Astrocyte (in vitro differentiated cells and primary cell): ENCODE measurements at regions not wholly inside any gene's neighbourhood (a gene's known extent, or its start where the extent isn't known, plus 50 kb on each side); places are given as distances from the start of the nearest gene placed in this dataset.
A peak's percentile ranks its signal among the peaks of the same experiment; 100 is the strongest.

ENCODE experiments used
- DNase-seq: peaks from one replicate; pipeline ENCODE4 v3.0.0-alpha.2; 2010; ENCODE audit warnings: low read depth
- FAIRE-seq: peaks from 2 replicates; lab custom pipeline; 2011; peaks lifted over from hg19 to GRCh38; lab: Jason Lieb, UNC
- H2AFZ ChIP-seq: 2 replicates; pipeline ENCODE4 v1.6.0; 2012; ENCODE audit warnings: low read depth, low read length, inconsistent platforms
- H3K27ac ChIP-seq: 2 replicates; pipeline ENCODE4 v1.5.1; 2011; ENCODE audit warnings: low read depth, low read length, inconsistent platforms
- H3K27me3 ChIP-seq: 2 replicates; pipeline ENCODE4 v1.6.0; 2011; ENCODE audit warnings: low read length, inconsistent platforms; ENCODE audit not compliant: insufficient read depth
- H3K36me3 ChIP-seq: 2 replicates; pipeline ENCODE4 v1.5.1; 2011; ENCODE audit warnings: low read length, inconsistent platforms; ENCODE audit not compliant: insufficient read depth
- H3K4me1 ChIP-seq: 2 replicates; pipeline ENCODE4 v1.5.1; 2011; ENCODE audit warnings: low read length, inconsistent platforms; ENCODE audit not compliant: insufficient read depth
- H3K4me2 ChIP-seq: 2 replicates; pipeline ENCODE4 v1.6.0; 2012; ENCODE audit warnings: low read length, inconsistent platforms
- H3K4me3 ChIP-seq: 2 replicates; pipeline ENCODE4 v1.5.1; 2011; ENCODE audit warnings: low read depth, mild to moderate bottlenecking, low read length, inconsistent platforms; ENCODE audit not compliant: insufficient read depth
- H3K79me2 ChIP-seq: 2 replicates; pipeline ENCODE4 v1.6.0; 2012; ENCODE audit warnings: mild to moderate bottlenecking, low read length, inconsistent platforms; ENCODE audit not compliant: insufficient read depth
- H3K9ac ChIP-seq: 2 replicates; pipeline ENCODE4 v1.6.0; 2012; ENCODE audit warnings: mild to moderate bottlenecking, low read length, inconsistent platforms
- H3K9me3 ChIP-seq: 2 replicates; pipeline ENCODE4 v1.5.1; 2012; ENCODE audit warnings: low read depth, mild to moderate bottlenecking, low read length, inconsistent platforms; ENCODE audit not compliant: insufficient read depth
- H4K20me1 ChIP-seq: 2 replicates; pipeline ENCODE4 v1.6.0; 2012; ENCODE audit warnings: low read length, inconsistent platforms; ENCODE audit not compliant: insufficient read depth
- H3K27ac Mint-ChIP-seq: one replicate; pipeline ENCODE4 v1.8.0; 2021; ENCODE audit warnings: mild to moderate bottlenecking, mixed read lengths; ENCODE audit not compliant: unreplicated experiment
- H3K27me3 Mint-ChIP-seq: one replicate; pipeline ENCODE4 v1.8.0; 2021; ENCODE audit warnings: low read depth, mixed read lengths; ENCODE audit not compliant: unreplicated experiment
- H3K36me3 Mint-ChIP-seq: one replicate; pipeline ENCODE4 v1.8.0; 2021; ENCODE audit warnings: low read depth, mixed read lengths; ENCODE audit not compliant: unreplicated experiment
- H3K4me1 Mint-ChIP-seq: one replicate; pipeline ENCODE4 v1.8.0; 2021; ENCODE audit warnings: low read depth, mixed read lengths; ENCODE audit not compliant: unreplicated experiment
- H3K4me3 Mint-ChIP-seq: one replicate; pipeline ENCODE4 v1.8.0; 2021; ENCODE audit warnings: mild to moderate bottlenecking, moderate library complexity, mixed read lengths; ENCODE audit not compliant: unreplicated experiment
- H3K9me3 Mint-ChIP-seq: one replicate; pipeline ENCODE4 v1.8.0; 2021; ENCODE audit warnings: mild to moderate bottlenecking, mixed read lengths; ENCODE audit not compliant: unreplicated experiment
- EZH2 ChIP-seq: IDR thresholded peaks from 2 replicates; pipeline ENCODE4 v1.6.1; 2012; ENCODE audit warnings: mild to moderate bottlenecking, low read length, inconsistent platforms; ENCODE audit not compliant: insufficient read depth
- TF ChIP-seq, protein P1 (sequence below): IDR thresholded peaks from 2 replicates; pipeline ENCODE4 v1.5.1; 2011; ENCODE audit warnings: low read depth, mild to moderate bottlenecking, inconsistent platforms, low read length, moderate library complexity; ENCODE audit not compliant: insufficient read depth

- Mint-ChIP-seq H3K4me3 (no peak overlapping the region), H3K27me3 (peaks cover 16% of the 10 kb centered on the region), H3K9me3 (peaks cover 2% of the 10 kb centered on the region), H3K36me3 (no peaks in the 10 kb centered on the region), H3K4me1 (no peaks in the 10 kb centered on the region), H3K27ac (no peak overlapping the region)
- Histone ChIP-seq H4K20me1 (no peaks in the 10 kb centered on the region), H3K4me1 (no peaks in the 10 kb centered on the region), H3K27ac (no peak overlapping the region), H3K9ac (no peak overlapping the region), H3K36me3 (no peaks in the 10 kb centered on the region), H3K27me3 (no peaks in the 10 kb centered on the region), H3K9me3 (no peaks in the 10 kb centered on the region), H3K4me3 (no peak overlapping the region), H2AFZ (no peak overlapping the region), H3K79me2 (no peaks in the 10 kb centered on the region), H3K4me2 (no peak overlapping the region)
- FAIRE-seq (no peak), DNase-seq (no peak)
- TF ChIP-seq, protein P1, sequence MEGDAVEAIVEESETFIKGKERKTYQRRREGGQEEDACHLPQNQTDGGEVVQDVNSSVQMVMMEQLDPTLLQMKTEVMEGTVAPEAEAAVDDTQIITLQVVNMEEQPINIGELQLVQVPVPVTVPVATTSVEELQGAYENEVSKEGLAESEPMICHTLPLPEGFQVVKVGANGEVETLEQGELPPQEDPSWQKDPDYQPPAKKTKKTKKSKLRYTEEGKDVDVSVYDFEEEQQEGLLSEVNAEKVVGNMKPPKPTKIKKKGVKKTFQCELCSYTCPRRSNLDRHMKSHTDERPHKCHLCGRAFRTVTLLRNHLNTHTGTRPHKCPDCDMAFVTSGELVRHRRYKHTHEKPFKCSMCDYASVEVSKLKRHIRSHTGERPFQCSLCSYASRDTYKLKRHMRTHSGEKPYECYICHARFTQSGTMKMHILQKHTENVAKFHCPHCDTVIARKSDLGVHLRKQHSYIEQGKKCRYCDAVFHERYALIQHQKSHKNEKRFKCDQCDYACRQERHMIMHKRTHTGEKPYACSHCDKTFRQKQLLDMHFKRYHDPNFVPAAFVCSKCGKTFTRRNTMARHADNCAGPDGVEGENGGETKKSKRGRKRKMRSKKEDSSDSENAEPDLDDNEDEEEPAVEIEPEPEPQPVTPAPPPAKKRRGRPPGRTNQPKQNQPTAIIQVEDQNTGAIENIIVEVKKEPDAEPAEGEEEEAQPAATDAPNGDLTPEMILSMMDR, result no peak
- TF ChIP-seq EZH2, result no peak
Observed at GRCh38 chr1:55707196-55707595, 492.0 kb upstream of the USP24 start.

DNA sequence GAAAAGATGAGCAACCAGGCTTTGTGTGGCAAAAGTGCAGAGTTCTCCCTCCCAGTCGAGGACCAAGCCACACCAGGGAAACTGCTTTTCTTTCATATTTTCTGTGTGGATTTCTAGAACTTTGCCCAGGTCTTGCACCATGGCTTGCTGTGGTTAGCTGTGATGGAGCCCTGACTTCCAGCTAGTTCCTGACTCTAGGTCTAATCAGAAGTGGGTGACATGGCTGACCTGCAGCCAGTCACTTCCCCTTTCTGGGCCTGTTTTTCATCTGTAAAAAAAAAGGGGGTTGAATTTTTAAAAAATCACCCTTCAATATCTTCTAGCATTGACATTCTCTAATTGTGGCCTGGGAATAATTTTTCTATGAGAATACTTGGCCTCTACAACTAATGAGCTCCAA, 491.2 kb upstream of the USP24 start:
- no peak for TF ChIP-seq EZH2
- TF ChIP-seq, protein P1, result no peak
- no peak overlapping the region for H3K9ac ChIP-seq
- FAIRE-seq (no peak), DNase-seq (no peak)
- no peaks in the 10 kb centered on the region for H3K36me3 ChIP-seq
- H3K9me3 Mint-ChIP-seq, result peaks cover 2% of the 10 kb centered on the region
- no peaks in the 10 kb centered on the region for H3K4me1 Mint-ChIP-seq
- no peak overlapping the region for H3K27ac ChIP-seq
- no peaks in the 10 kb centered on the region for H3K36me3 Mint-ChIP-seq
- no peak overlapping the region for H3K4me3 ChIP-seq
- H3K27ac Mint-ChIP-seq, result no peak overlapping the region
- no peaks in the 10 kb centered on the region for H4K20me1 ChIP-seq
- peaks cover 19% of the 10 kb centered on the region for H3K27me3 Mint-ChIP-seq
- no peaks in the 10 kb centered on the region for H3K9me3 ChIP-seq
- no peak overlapping the region for H3K4me2 ChIP-seq
- no peak overlapping the region for H2AFZ ChIP-seq
- no peak overlapping the region for H3K4me3 Mint-ChIP-seq
- no peaks in the 10 kb centered on the region for H3K4me1 ChIP-seq
- no peaks in the 10 kb centered on the region for H3K79me2 ChIP-seq
- H3K27me3 ChIP-seq, result no peaks in the 10 kb centered on the region

DNA sequence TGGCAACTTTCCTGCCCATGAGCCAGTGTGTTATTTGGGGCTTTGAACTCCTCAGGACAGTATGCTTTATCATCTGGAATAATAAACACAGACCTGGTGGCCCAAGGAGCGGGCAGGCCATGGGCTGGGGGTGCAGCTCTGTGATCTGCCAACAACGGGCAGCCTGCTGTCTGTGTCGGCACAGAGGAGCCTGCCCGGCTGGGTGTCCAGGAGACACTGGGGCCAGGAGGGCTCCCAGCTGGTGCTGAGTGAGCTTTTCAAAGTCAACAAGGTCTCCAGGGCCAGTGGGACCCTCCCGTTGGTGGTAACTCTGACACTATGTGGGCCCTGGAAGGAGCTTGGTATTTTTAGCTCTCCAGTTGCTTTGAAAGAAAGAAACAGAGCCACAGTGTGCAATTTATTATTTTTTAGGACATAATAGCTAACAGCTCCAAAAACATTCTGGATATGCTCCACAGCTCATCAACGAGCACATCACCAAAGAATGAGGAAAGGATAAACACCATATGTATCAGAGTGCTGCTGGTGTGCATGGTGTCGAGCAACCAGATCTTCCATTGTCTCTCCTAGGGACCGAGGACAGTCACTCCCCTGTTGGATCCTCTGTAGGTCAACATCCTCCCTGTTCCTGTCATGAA, 488.7 kb upstream of the USP24 start:
- Histone ChIP-seq H4K20me1 (no peaks in the 10 kb centered on the region), H3K79me2 (no peaks in the 10 kb centered on the region), H3K9me3 (no peaks in the 10 kb centered on the region), H3K36me3 (no peaks in the 10 kb centered on the region), H3K27ac (no peak overlapping the region), H3K4me3 (no peak overlapping the region), H3K4me2 (no peak overlapping the region), H3K9ac (no peak overlapping the region), H3K27me3 (no peaks in the 10 kb centered on the region), H3K4me1 (peaks cover 4% of the 10 kb centered on the region), H2AFZ (no peak overlapping the region)
- Mint-ChIP-seq H3K36me3 (no peaks in the 10 kb centered on the region), H3K27ac (no peak overlapping the region), H3K27me3 (peaks cover 16% of the 10 kb centered on the region), H3K4me1 (peaks cover 1% of the 10 kb centered on the region), H3K4me3 (no peak overlapping the region), H3K9me3 (peaks cover 2% of the 10 kb centered on the region)
- TF ChIP-seq, protein P1, result no peak
- no peak for TF ChIP-seq EZH2
- FAIRE-seq (peak; percentile 13), DNase-seq (no peak)
